ENCODE measurements at regions not wholly inside any gene's neighbourhood (a gene's known extent, or its start where the extent isn't known, plus 50 kb on each side); places are given as distances from the start of the nearest gene placed in this dataset.
"Not testable (repeated sequence)": the region's sequence is repeated elsewhere in the genome, so short reads cannot be mapped to it uniquely, and the experiment has no call there.

- DNase-seq (ENCODE audit: low spot score) = not testable (repeated sequence)
Measured at GRCh38 chr5:101180365-101180764, 277.3 kb upstream of the ST8SIA4 start.

DNA sequence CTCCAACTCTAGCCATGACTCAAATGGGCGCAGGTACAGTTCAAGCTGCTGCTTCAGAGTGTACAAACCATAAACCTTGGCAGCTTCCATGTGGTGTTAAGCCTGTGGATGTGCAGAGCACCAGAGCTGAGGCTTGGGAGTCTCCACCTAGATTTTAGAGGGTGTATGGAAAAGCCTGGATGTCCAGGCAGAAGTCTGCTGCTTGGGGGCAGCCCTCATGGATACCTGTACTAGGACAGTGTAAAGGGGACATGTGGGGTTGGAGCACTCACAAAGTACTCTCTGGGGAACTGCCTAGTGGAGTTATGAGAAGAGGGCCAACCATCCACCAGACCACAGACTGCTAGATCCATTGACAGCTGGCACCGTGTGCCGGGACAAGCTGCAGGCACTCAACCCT lies 273.5 kb upstream of the ST8SIA4 start:
- DNase-seq (ENCODE audit: low spot score) = no peak

DNA sequence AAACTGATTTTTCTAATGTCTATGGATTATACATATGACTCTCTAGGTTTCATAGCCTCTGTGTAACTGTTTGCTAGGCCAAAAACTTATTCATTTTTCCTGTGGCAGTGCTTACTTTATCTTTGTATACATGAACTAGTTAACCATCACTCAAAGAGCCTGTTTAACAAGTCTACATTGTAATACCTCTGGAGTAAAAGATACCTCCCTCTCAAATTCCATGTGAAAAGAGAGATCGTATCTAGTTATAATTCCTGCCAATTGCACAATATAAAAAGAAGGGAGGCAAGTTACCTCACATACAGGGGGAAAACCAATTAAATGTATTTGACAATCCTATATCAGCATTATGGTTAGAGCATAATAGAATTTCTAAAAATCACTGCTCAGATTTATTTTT lies 271.9 kb upstream of the ST8SIA4 start:
- DNase-seq (ENCODE audit: low spot score) = no peak

DNA sequence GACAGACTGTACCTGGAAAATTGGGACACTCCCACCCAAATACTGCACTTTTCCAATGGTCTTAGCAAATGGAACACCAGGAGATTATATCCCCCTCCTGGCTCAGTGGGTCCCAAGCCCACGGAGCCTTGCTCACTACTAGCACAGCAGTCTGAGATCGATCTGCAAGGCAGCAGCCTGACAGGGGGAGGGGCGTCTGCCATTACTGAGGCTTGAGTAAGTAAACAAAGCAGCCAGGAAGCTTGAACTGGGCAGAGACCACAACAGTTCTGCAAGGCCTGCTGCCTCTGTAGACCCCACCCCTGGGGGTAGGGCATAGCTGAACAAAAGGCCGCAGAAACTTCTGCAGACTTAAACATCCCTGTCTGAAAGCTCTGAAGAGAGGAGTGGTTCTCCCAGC lies 260.0 kb upstream of the ST8SIA4 start:
- DNase-seq (ENCODE audit: low spot score) = no peak

- no peak for DNase-seq (ENCODE audit: low spot score)
Measured at GRCh38 chr5:101160002-101160401, 256.9 kb upstream of the ST8SIA4 start.

DNA sequence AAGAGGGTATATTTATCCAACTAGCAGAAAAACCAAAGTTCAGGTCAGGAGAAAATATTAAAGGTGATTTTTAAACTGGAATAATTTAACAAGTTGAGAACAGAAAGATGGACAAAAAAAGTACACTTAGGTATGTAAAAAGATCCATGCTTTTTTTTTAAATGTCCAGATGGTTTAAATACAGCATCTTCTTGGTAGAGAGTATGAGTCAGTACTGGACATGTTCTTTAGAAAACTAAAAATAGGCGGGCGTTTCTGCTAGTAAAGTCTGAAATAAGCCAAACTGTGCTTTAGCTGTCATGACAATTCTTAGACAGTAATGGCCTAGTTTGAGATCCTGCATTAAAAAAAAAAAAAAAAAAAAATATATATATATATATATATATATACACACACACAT lies 255.9 kb upstream of the ST8SIA4 start:
- no peak for DNase-seq (ENCODE audit: low spot score)

DNA sequence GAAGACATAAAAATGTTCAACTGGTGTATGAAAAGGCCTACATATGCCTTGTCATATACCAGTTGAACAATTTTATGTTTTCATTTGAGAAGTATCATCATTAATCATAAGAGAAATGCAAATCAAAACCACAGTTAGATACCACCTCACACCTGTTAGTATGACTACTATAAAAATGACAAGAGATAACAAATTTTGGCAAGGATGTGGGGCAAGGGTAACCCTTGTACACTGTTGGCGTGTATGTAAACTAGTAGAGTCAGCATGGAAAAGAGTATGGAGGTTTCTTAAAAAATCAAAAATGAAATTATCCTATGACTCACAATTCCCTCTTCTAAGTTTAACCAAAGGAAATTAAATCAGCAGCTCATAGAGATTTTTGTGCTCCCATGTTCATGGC lies 250.4 kb upstream of the ST8SIA4 start:
- no peak for DNase-seq (ENCODE audit: low spot score)

GRCh38 chr5:101143526-101143925 lies 240.4 kb upstream of the ST8SIA4 start:
- DNase-seq (ENCODE audit: low spot score) = no peak

GRCh38 chr5:101142102-101142501 lies 239.0 kb upstream of the ST8SIA4 start:
- DNase-seq (ENCODE audit: low spot score) = no peak

- no peak for DNase-seq (ENCODE audit: low spot score)
Measured at GRCh38 chr5:101136454-101136853, 233.4 kb upstream of the ST8SIA4 start.

DNA sequence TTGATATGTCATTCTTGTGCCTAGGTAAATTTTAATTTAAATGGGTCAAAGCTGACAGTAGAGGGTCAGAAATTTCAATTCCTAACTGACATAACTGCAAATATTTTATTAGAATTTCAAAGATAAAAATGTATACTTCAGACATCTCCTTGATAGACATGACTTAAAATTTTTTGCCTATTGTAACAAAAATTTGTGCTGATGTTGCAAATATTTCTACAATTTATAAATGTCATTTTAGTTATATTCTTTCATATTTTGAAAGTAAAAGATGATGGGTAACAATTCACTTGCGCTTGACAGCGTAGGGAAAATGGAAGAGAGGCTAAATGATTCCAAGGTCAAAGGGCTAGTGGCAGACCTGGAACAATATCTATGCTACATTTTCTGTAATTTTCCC lies 220.3 kb upstream of the ST8SIA4 start:
- no peak for DNase-seq (ENCODE audit: low spot score)

- no peak for DNase-seq (ENCODE audit: low spot score)
Measured at GRCh38 chr5:101112645-101113044, 209.6 kb upstream of the ST8SIA4 start.

DNA sequence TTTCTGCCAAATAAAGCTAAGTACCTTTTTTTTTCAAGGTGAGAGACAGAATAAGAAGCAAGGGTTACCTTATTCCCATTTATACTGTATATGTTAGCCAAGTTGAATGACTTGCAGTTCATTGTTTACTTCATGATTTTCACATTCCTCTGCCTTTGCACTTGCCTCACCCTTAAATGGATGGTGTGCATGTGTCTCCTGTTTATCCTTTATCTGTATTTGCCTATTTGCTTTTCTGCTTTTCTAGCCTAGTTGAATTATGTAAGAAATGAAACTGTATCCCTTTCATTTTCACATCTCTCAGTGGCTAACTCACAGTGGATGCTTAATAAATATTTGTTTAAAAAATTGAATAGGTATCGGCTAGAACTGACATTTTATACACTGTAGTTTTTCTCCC lies 200.8 kb upstream of the ST8SIA4 start:
- no peak for DNase-seq (ENCODE audit: low spot score)

DNA sequence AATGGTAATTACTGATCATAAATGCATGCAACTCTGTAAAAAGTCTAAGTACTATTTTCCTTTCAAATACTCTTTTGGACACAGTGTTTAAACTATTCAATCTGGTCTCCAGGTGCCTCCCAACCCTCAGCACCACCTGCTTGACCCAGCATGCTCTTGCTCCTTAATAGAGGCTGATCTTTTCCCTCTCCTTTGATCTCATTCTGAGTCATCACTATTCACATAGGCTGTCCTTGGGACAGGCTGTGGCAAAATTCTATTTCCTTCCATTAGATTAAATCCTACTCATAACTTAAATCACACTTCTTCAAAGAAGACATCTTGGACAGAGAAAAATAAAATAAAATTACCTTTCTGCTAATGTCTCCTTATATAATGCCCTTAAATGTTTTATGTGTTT lies 199.4 kb upstream of the ST8SIA4 start:
- DNase-seq (ENCODE audit: low spot score) = no peak

- no peak for DNase-seq (ENCODE audit: low spot score)
Measured at GRCh38 chr5:101091902-101092301, 188.8 kb upstream of the ST8SIA4 start.

- no peak for DNase-seq (ENCODE audit: low spot score)
Measured at GRCh38 chr5:101084353-101084752, 181.3 kb upstream of the ST8SIA4 start.

- DNase-seq (ENCODE audit: low spot score) = no peak
Measured at GRCh38 chr5:101080462-101081240, 177.6 kb upstream of the ST8SIA4 start.

DNA sequence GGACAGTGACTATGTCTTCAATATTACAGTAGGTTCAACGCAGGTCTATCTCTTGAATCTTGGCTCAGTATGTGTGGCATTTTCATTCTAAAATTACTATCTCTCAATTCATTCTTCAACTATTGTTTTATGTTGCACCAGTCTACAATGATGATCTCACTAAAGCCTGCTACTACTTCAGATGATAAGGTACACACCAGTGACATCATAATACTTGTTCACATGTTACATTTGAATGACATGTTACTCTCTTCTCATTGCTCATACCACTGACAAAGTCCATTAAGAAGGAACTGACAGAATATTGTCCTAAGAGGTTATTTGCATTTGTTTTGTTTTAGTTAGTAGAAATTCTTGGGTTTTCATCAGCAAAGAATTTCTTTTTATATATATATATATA lies 165.2 kb upstream of the ST8SIA4 start:
- DNase-seq (ENCODE audit: low spot score) = no peak

DNA sequence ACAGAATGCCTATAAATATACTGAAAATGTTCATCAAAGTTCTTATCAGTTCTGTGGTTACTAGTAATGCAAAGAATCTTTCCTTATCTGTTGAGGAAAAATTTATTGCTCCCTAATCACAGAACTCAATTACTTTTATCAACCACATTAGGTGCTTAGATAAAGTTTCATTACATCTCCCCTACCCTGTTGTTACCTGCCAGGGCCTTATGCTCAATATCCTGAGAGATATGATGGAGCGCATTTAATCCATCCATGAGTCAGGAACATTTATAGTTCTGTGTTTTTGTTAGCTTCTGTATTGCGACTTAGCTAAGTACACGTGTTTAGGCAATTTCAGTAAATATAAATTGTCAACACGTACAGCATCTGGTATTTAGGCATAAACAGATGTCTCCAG lies 164.3 kb upstream of the ST8SIA4 start:
- DNase-seq (ENCODE audit: low spot score) = no peak

DNA sequence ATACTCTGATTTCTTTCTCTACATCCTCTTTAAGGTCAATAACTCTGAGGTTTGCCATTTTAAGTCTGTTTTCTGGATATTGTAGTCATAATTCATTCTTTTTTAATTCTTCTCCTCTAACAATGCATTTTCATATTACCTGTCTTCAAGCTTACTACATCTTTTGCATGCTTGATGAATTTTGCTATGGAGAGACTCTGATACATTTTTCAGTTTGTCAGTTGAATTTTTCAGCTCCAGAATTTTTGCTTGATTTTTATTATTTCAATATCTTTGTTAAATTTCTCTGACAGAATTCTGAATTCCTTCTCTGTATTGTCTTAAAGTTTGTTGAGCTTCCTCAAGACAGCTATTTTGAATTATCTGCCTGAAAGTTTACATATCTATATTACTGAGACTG lies 159.8 kb upstream of the ST8SIA4 start:
- no peak for DNase-seq (ENCODE audit: low spot score)

GRCh38 chr5:101047181-101047580 lies 144.1 kb upstream of the ST8SIA4 start:
- no peak for DNase-seq (ENCODE audit: low spot score)

- no peak for DNase-seq (ENCODE audit: low spot score)
Measured at GRCh38 chr5:101045689-101046088, 142.6 kb upstream of the ST8SIA4 start.

- DNase-seq (ENCODE audit: low spot score) = not testable (repeated sequence)
Measured at GRCh38 chr5:101040002-101040401, 136.9 kb upstream of the ST8SIA4 start.

DNA sequence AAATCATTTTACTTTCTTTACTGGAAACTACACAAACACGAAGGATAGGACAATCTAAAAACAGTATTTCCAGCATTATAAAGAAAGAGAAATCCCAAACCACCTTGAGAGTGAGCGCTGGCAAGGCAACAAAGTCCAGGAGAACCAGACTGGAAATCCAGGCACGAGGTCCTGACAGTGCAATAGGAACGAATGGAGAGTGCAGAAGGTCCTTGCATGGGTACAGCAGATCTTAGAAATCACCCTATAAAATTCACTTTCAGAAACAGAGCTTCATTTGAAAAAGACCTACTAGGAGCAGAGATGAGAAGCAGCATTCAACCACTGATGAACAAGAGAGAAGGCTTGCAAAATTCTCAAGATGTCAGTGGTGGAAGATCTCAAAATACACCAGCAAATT lies 133.7 kb upstream of the ST8SIA4 start:
- DNase-seq (ENCODE audit: low spot score) = no peak

Data from ecto neural progenitor cell (in vitro differentiated cells).